DND-41 (cell line): ENCODE measurements at regions not wholly inside any gene's neighbourhood (a gene's known extent, or its start where the extent isn't known, plus 50 kb on each side); places are given as distances from the start of the nearest gene placed in this dataset.
A peak's percentile ranks its signal among the peaks of the same experiment; 100 is the strongest.

Experiments
- EZH2 ChIP-seq: IDR thresholded peaks from 3 replicates; pipeline ENCODE4 v1.6.1; 2012; ENCODE audit warnings: borderline replicate concordance, low read depth, mild to moderate bottlenecking, moderate library complexity, low read length, inconsistent platforms; ENCODE audit not compliant: severe bottlenecking
- TF ChIP-seq, protein P1 (sequence below): IDR thresholded peaks from 2 replicates; pipeline ENCODE4 v1.5.1; 2012; ENCODE audit warnings: borderline replicate concordance, low read length, moderate library complexity, mild to moderate bottlenecking; ENCODE audit not compliant: poor library complexity, severe bottlenecking; ENCODE audit errors: extremely low read depth

DNA sequence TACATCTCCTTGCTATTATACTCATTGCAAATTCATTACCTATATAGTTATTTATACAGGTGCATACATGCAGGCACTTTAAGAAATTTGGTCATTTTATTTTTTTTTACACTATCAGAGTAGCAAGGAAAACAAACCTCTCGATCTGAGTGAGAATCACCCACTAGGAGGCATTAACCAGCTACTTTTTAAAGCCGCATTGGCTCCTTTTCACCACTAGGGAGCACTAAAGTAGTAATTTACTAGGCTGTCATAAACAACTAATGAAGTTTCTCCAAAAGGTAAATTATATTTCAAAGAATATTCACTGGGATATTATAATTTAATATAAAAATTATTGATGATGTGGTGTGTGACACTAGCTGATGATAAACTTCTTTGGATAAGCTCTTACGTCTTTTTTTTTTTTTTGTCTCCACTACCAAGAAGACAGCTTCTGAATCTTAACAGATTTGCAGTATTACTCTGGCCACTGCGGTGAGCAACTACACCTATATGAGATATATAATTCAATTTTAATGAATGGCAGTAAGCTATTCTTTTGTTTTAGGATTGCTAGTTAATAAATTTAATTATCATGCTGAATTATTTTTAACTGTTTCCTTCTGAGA is 101.9 kb downstream of the NOL4 start:
- TF ChIP-seq, protein P1, sequence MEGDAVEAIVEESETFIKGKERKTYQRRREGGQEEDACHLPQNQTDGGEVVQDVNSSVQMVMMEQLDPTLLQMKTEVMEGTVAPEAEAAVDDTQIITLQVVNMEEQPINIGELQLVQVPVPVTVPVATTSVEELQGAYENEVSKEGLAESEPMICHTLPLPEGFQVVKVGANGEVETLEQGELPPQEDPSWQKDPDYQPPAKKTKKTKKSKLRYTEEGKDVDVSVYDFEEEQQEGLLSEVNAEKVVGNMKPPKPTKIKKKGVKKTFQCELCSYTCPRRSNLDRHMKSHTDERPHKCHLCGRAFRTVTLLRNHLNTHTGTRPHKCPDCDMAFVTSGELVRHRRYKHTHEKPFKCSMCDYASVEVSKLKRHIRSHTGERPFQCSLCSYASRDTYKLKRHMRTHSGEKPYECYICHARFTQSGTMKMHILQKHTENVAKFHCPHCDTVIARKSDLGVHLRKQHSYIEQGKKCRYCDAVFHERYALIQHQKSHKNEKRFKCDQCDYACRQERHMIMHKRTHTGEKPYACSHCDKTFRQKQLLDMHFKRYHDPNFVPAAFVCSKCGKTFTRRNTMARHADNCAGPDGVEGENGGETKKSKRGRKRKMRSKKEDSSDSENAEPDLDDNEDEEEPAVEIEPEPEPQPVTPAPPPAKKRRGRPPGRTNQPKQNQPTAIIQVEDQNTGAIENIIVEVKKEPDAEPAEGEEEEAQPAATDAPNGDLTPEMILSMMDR = peak; percentile 86
- no peak for TF ChIP-seq EZH2
